A549 (cell line): ENCODE measurements at regions not wholly inside any gene's neighbourhood (a gene's known extent, or its start where the extent isn't known, plus 50 kb on each side); places are given as distances from the start of the nearest gene placed in this dataset.

Source experiments
- BHLHE40 ChIP-seq: IDR thresholded peaks from 2 replicates; pipeline ENCODE4 v1.6.1; 2012; ENCODE audit warnings: low read depth, low read length, inconsistent platforms
- EP300 ChIP-seq, 2 experiments: fragments of >200 bp; sonication (Bioruptor Twin); formaldehyde crosslinking; IDR thresholded peaks; 2 replicates in 1 of 2; 3 replicates in 1 of 2; pipeline ENCODE4 v1.6.1; 2016 to 2017
- FOSL2 ChIP-seq, 2 experiments: fragments of 450-650 bp in 1 of 2; fragments of >200 bp in 1 of 2; sonication (Bioruptor Twin) in 1 of 2; formaldehyde crosslinking; IDR thresholded peaks; 2 replicates each; pipeline versions ENCODE4 v1.5.0 to v1.6.1; 2016 to 2020; ENCODE audit warnings: mild to moderate bottlenecking in 1 of 2, moderate library complexity in 1 of 2
- POLR2A ChIP-seq: IDR thresholded peaks from 2 replicates; pipeline ENCODE4 v1.6.1; 2012; ENCODE audit warnings: mild to moderate bottlenecking, low read length
- POLR2AphosphoS2 ChIP-seq: conservative IDR thresholded peaks from 2 replicates; pipeline ENCODE4 v1.6.1; 2012; ENCODE audit warnings: low read length, improper control_type of control experiment, inconsistent platforms
- TF ChIP-seq, protein P1 (sequence below): fragments of >200 bp; sonication (Bioruptor Twin); formaldehyde crosslinking; IDR thresholded peaks from 3 replicates; pipeline ENCODE4 v1.5.1; 2016
- TF ChIP-seq, protein P2 (sequence below): fragments of 450-650 bp; IDR thresholded peaks from 2 replicates; pipeline ENCODE4 v1.6.1; 2014; ENCODE audit warnings: antibody characterized with exemption

- TF ChIP-seq BHLHE40 (no peak), POLR2A (no peak), FOSL2 (IDR thresholded peaks at IDR 0.05) (no peak), FOSL2 (CRISPR knock-in tag; IDR thresholded peaks at IDR 0.05) (no peak), EP300 (IDR thresholded peaks at IDR 0.05) (no peak), POLR2AphosphoS2 (no peak)
- TF ChIP-seq, protein P1, sequence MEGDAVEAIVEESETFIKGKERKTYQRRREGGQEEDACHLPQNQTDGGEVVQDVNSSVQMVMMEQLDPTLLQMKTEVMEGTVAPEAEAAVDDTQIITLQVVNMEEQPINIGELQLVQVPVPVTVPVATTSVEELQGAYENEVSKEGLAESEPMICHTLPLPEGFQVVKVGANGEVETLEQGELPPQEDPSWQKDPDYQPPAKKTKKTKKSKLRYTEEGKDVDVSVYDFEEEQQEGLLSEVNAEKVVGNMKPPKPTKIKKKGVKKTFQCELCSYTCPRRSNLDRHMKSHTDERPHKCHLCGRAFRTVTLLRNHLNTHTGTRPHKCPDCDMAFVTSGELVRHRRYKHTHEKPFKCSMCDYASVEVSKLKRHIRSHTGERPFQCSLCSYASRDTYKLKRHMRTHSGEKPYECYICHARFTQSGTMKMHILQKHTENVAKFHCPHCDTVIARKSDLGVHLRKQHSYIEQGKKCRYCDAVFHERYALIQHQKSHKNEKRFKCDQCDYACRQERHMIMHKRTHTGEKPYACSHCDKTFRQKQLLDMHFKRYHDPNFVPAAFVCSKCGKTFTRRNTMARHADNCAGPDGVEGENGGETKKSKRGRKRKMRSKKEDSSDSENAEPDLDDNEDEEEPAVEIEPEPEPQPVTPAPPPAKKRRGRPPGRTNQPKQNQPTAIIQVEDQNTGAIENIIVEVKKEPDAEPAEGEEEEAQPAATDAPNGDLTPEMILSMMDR = no peak
- TF ChIP-seq, protein P2, sequence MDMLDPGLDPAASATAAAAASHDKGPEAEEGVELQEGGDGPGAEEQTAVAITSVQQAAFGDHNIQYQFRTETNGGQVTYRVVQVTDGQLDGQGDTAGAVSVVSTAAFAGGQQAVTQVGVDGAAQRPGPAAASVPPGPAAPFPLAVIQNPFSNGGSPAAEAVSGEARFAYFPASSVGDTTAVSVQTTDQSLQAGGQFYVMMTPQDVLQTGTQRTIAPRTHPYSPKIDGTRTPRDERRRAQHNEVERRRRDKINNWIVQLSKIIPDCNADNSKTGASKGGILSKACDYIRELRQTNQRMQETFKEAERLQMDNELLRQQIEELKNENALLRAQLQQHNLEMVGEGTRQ = no peak
These were observed 162.7 kb upstream of the NR3C1 start for GRCh38 chr5:143566139-143566538.
